A549 (cell line): ENCODE measurements at regions not wholly inside any gene's neighbourhood (a gene's known extent, or its start where the extent isn't known, plus 50 kb on each side); places are given as distances from the start of the nearest gene placed in this dataset.
"Not testable (repeated sequence)": the region's sequence is repeated elsewhere in the genome, so short reads cannot be mapped to it uniquely, and the experiment has no call there.

ENCODE experiments used
- ATAC-seq, 2 experiments: fragments of 200-7000 bp in 1 of 2; fragments of >200 bp in 1 of 2; cut with Nextera tagmentation in 1 of 2; cut with Tn5 transposase in 1 of 2; 3 replicates each; pipeline versions ENCODE4 v1.8.0 to v1.9.1; 2018 to 2020; ENCODE audit warnings: mild to moderate bottlenecking in 1 of 2, moderate library complexity in 1 of 2
- CTCF ChIA-PET: fragments of 300-600 bp; sonication (Branson Sonifier 250); formaldehyde crosslinking; extraction: SDS; loops from one replicate; lab custom pipeline; 2021; ENCODE audit warnings: antibody characterized with exemption, inconsistent platforms; lab: Yijun Ruan, JAX
- POLR2A ChIA-PET: fragments of 350-600 bp; formaldehyde crosslinking; extraction: SDS; loops from one replicate; lab custom pipeline; 2021; ENCODE audit warnings: antibody characterized with exemption, inconsistent platforms; lab: Yijun Ruan, JAX
- DNase-seq, 2 experiments: peaks; one replicate each; pipeline versions ENCODE4 v3.0.0 to v3.0.0-alpha.2; 2011 to 2016; ENCODE audit warnings: low read depth in 1 of 2, low spot score in 1 of 2
- FAIRE-seq: peaks from 2 replicates; lab custom pipeline; 2011; peaks lifted over from hg19 to GRCh38; lab: Jason Lieb, UNC
- H3K27ac ChIP-seq, 2 experiments: fragments of >200 bp; sonication (Bioruptor Twin); formaldehyde crosslinking; 3 replicates each; pipeline ENCODE4 v1.5.1; 2016 to 2017
- H3K4me1 ChIP-seq: fragments of >200 bp; sonication (Bioruptor Twin); formaldehyde crosslinking; 3 replicates; pipeline ENCODE4 v1.6.1; 2016
- H3K4me2 ChIP-seq: fragments of >200 bp; sonication (Bioruptor Twin); formaldehyde crosslinking; 3 replicates; pipeline ENCODE4 v1.6.1; 2016
- H3K4me3 ChIP-seq: fragments of >200 bp; sonication (Bioruptor Twin); formaldehyde crosslinking; 3 replicates; pipeline ENCODE4 v1.5.1; 2016
- H3K9me3 ChIP-seq: fragments of >200 bp; sonication (Bioruptor Twin); formaldehyde crosslinking; 3 replicates; pipeline ENCODE4 v1.6.1; 2016
- BHLHE40 ChIP-seq: IDR thresholded peaks from 2 replicates; pipeline ENCODE4 v1.6.1; 2012; ENCODE audit warnings: low read depth, low read length, inconsistent platforms
- CHD2 ChIP-seq: fragments of 150-350 bp; IDR thresholded peaks from 2 replicates; pipeline ENCODE4 v1.6.1; 2014; ENCODE audit warnings: low read length; ENCODE audit not compliant: partially characterized antibody
- EHF ChIP-seq: fragments of 250-450 bp; sonication (Bioruptor Pico); IDR thresholded peaks from 2 replicates; pipeline ENCODE4 v1.5.0; 2020; ENCODE audit warnings: mild to moderate bottlenecking
- EHMT2 ChIP-seq: fragments of 200-600 bp; sonication (generic); IDR thresholded peaks from 2 replicates; pipeline ENCODE4 v1.6.1; 2016; ENCODE audit warnings: antibody characterized with exemption, low read depth, mild to moderate bottlenecking, moderate library complexity
- FOSL2 ChIP-seq, 2 experiments: fragments of 450-650 bp in 1 of 2; fragments of >200 bp in 1 of 2; sonication (Bioruptor Twin) in 1 of 2; formaldehyde crosslinking; IDR thresholded peaks; 2 replicates each; pipeline versions ENCODE4 v1.5.0 to v1.6.1; 2016 to 2020; ENCODE audit warnings: mild to moderate bottlenecking in 1 of 2, moderate library complexity in 1 of 2
- HEYL ChIP-seq: fragments of 250-450 bp; sonication (Bioruptor Pico); IDR thresholded peaks from 2 replicates; pipeline ENCODE4 v1.8.0; 2021; ENCODE audit warnings: mild to moderate bottlenecking, moderate library complexity
- HOXA7 ChIP-seq: fragments of 250-450 bp; sonication (Bioruptor Pico); IDR thresholded peaks from 2 replicates; pipeline ENCODE4 v1.5.0; 2020; ENCODE audit warnings: mild to moderate bottlenecking, moderate library complexity
- HOXB13 ChIP-seq: fragments of 250-450 bp; sonication (Bioruptor Pico); IDR thresholded peaks from 2 replicates; pipeline ENCODE4 v1.5.0; 2020; ENCODE audit warnings: low read depth, mild to moderate bottlenecking, moderate library complexity
- JUN ChIP-seq, 2 experiments: fragments of >200 bp; sonication (Bioruptor Twin); formaldehyde crosslinking; IDR thresholded peaks; 2 replicates in 1 of 2; 3 replicates in 1 of 2; pipeline ENCODE4 v1.6.1; 2016 to 2017
- JUNB ChIP-seq: fragments of >200 bp; sonication (Bioruptor Twin); formaldehyde crosslinking; IDR thresholded peaks from 2 replicates; pipeline ENCODE4 v1.6.1; 2016
- KDM5A ChIP-seq: fragments of 200-600 bp; sonication (generic); IDR thresholded peaks from 2 replicates; pipeline ENCODE4 v1.6.1; 2016; ENCODE audit warnings: antibody characterized with exemption, mild to moderate bottlenecking
- NFE2L2 ChIP-seq: fragments of 150-350 bp; conservative IDR thresholded peaks from 2 replicates; pipeline ENCODE4 v1.6.1; 2014; ENCODE audit warnings: low read length
- NPAS2 ChIP-seq: fragments of 250-450 bp; sonication (Bioruptor Pico); IDR thresholded peaks from 2 replicates; pipeline ENCODE4 v1.8.0; 2022; ENCODE audit warnings: mild to moderate bottlenecking, moderate library complexity, borderline replicate concordance
- NR3C1 ChIP-seq: fragments of >200 bp; sonication (Bioruptor Twin); formaldehyde crosslinking; IDR thresholded peaks from 3 replicates; pipeline ENCODE4 v1.6.1; 2017
- PHF8 ChIP-seq: fragments of 200-600 bp; sonication (generic); IDR thresholded peaks from 2 replicates; pipeline ENCODE4 v1.6.1; 2016; ENCODE audit warnings: low read depth, mild to moderate bottlenecking, antibody characterized with exemption, moderate library complexity, borderline replicate concordance
- SMC3 ChIP-seq: fragments of >200 bp; sonication (Bioruptor Twin); formaldehyde crosslinking; IDR thresholded peaks from 3 replicates; pipeline ENCODE4 v1.6.1; 2018; ENCODE audit warnings: inconsistent platforms
- WGBS: methylation state at CpG from one replicate; pipeline ENCODE4 v1.1.6; 2017; ENCODE audit errors: missing lambda C conversion rate; 5-methylcytosine and 5-hydroxymethylcytosine counted together
- TF ChIP-seq, protein P1 (sequence below): fragments of 450-650 bp; IDR thresholded peaks from 2 replicates; pipeline ENCODE4 v1.6.1; 2014; ENCODE audit warnings: antibody characterized with exemption
- TF ChIP-seq, protein P2 (sequence below): fragments of 200-600 bp; sonication (generic); IDR thresholded peaks from 2 replicates; pipeline ENCODE4 v1.6.1; 2016; ENCODE audit warnings: antibody characterized with exemption, mild to moderate bottlenecking, moderate library complexity

DNA sequence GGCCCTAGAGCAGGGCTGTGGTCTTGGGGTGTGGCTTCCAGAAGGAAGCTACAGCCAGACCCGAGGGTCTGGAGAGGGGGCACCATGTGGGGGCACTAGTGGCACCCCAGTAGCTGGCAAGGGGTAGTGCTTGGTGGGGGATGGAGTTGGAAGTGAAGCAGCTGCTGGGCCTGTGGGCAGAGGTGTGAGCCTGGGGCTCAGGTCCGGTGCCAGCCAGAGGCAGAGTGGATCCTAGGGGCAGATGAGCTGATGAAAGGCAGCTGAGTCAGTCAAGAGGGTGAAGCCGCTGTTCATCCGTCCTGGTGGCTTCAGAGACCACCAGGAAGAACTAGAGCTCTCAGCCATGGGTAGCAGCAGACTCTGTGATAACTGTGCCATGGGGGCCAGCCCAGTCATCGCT, 172.6 kb downstream of the TBC1D2B start:
- 48% methylated on average over 5 of the region's 5 CpGs for WGBS
- no peak for ATAC-seq

DNA sequence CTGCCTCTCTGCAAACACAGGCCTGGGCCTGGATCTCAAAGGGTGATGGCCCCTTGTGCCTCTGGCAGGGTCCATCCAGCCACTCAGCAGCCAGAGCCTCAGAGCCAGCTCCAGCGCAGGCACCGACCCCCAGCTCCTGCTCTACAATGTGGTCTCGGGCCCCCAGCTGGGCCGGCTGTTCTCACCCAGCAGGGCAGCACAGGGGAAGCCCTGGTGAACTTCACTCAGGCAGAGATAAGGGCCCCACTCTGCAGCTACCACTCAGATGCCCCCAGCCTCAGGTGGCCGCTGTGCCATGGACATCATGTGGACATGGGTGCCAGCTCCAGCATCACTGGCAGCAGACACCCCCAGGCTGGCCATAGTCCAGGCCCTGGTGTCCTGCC, 173.1 kb downstream of the TBC1D2B start:
- DNase-seq (no peak), ATAC-seq (no peak), FAIRE-seq (no peak)
- Histone ChIP-seq H3K4me3 (no peak overlapping the region), H3K4me2 (no peak overlapping the region), H3K27ac (no peak overlapping the region), H3K9me3 (no peaks in the 10 kb centered on the region), H3K4me1 (no peaks in the 10 kb centered on the region)
- TF ChIP-seq EHF (CRISPR knock-in tag) (no peak), NFE2L2 (no peak), HOXB13 (CRISPR knock-in tag) (no peak), FOSL2 (IDR thresholded peaks at IDR 0.05) (no peak), FOSL2 (CRISPR knock-in tag; IDR thresholded peaks at IDR 0.05) (no peak), KDM5A (no peak), EHMT2 (no peak), CHD2 (no peak), BHLHE40 (no peak)
- TF ChIP-seq, protein P1, sequence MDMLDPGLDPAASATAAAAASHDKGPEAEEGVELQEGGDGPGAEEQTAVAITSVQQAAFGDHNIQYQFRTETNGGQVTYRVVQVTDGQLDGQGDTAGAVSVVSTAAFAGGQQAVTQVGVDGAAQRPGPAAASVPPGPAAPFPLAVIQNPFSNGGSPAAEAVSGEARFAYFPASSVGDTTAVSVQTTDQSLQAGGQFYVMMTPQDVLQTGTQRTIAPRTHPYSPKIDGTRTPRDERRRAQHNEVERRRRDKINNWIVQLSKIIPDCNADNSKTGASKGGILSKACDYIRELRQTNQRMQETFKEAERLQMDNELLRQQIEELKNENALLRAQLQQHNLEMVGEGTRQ = no peak
- ChIA-PET POLR2A (no interaction called here), CTCF (interaction anchor here (0.8 to 2.5 kb wide), 9 partner anchors 8 to 737 kb away, joined by 3 to 9 read pairs (median 4); no protein-coding TSS in a partner anchor)
- WGBS = 81% methylated on average over 4 of the region's 5 CpGs

More for the DNA sequence above, 172.6 kb downstream of the TBC1D2B start:
- POLR2A ChIA-PET = no interaction called here
- no peak for FAIRE-seq
- Histone ChIP-seq H3K4me1 (peaks cover under 1% of the 10 kb centered on the region; the same call in 2 of the 3 replicates), H3K4me3 (no peak overlapping the region), H3K4me2 (no peak overlapping the region), H3K27ac (no peak overlapping the region), H3K9me3 (no peaks in the 10 kb centered on the region)
- CTCF ChIA-PET = interaction anchor here (0.7 to 2.5 kb wide), 10 partner anchors 8 to 738 kb away, joined by 3 to 9 read pairs (median 4); no protein-coding TSS in a partner anchor
- no peak for DNase-seq
- TF ChIP-seq HEYL (no peak), HOXB13 (CRISPR knock-in tag) (no peak), SMC3 (no peak), NPAS2 (no peak), PHF8 (no peak), JUNB (no peak), NR3C1 (no peak), HOXA7 (CRISPR knock-in tag) (no peak), JUN (IDR thresholded peaks at IDR 0.05) (no peak)
- TF ChIP-seq, protein P2, sequence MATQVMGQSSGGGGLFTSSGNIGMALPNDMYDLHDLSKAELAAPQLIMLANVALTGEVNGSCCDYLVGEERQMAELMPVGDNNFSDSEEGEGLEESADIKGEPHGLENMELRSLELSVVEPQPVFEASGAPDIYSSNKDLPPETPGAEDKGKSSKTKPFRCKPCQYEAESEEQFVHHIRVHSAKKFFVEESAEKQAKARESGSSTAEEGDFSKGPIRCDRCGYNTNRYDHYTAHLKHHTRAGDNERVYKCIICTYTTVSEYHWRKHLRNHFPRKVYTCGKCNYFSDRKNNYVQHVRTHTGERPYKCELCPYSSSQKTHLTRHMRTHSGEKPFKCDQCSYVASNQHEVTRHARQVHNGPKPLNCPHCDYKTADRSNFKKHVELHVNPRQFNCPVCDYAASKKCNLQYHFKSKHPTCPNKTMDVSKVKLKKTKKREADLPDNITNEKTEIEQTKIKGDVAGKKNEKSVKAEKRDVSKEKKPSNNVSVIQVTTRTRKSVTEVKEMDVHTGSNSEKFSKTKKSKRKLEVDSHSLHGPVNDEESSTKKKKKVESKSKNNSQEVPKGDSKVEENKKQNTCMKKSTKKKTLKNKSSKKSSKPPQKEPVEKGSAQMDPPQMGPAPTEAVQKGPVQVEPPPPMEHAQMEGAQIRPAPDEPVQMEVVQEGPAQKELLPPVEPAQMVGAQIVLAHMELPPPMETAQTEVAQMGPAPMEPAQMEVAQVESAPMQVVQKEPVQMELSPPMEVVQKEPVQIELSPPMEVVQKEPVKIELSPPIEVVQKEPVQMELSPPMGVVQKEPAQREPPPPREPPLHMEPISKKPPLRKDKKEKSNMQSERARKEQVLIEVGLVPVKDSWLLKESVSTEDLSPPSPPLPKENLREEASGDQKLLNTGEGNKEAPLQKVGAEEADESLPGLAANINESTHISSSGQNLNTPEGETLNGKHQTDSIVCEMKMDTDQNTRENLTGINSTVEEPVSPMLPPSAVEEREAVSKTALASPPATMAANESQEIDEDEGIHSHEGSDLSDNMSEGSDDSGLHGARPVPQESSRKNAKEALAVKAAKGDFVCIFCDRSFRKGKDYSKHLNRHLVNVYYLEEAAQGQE = no peak

DNA sequence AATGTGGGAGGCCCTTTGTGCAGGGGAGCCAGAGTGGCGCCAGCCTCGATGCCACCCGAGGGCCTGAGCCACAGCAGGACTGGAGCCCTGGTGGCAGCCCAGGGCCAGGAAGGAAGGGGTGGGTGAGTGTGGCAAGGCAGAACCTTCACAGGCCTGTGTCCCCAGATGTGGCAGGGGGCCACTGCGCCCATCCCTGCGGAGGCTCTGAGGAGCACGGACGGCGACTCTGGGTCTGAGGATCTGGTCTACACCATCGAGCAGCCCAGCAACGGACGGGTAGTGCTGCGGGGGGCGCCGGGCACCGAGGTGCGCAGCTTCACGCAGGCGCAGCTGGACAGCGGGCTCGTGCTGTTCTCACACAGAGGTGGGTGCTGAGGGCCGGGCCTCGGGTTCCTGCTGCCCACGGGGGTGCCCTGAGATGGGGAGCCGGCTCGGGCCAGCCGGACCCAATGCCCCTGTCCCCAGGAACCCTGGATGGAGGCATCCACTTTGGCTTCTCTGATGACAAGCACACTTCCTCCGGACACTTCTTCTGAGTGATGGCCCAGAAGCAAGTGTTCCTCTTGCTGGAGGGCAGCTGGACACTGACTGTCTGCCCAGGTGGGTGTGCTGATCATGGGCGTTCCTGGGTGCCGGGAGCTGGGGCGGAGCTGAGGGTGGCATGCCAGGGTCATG, 173.6 kb downstream of the TBC1D2B start:
- H3K4me2 ChIP-seq, DNase-seq, ATAC-seq, POLR2A ChIA-PET, H3K27ac ChIP-seq, H3K4me3 ChIP-seq, H3K4me1 ChIP-seq, H3K9me3 ChIP-seq, FAIRE-seq: not testable (repeated sequence)
- 78% methylated on average over 20 of the region's 30 CpGs for WGBS
- CTCF ChIA-PET = interaction anchor here (1.0 to 2.5 kb wide), 7 partner anchors 11 to 64 kb away, joined by 3 to 9 read pairs (median 5); no protein-coding TSS in a partner anchor
